ENCODE measurements at regions not wholly inside any gene's neighbourhood (a gene's known extent, or its start where the extent isn't known, plus 50 kb on each side); places are given as distances from the start of the nearest gene placed in this dataset.
A peak's percentile ranks its signal among the peaks of the same experiment; 100 is the strongest.
"Not testable (repeated sequence)": the region's sequence is repeated elsewhere in the genome, so short reads cannot be mapped to it uniquely, and the experiment has no call there.

GRCh38 chr7:120054376-120055100, 218.4 kb upstream of the KCND2 start:
- DNase-seq (ENCODE audit: low read depth), result no peak

DNA sequence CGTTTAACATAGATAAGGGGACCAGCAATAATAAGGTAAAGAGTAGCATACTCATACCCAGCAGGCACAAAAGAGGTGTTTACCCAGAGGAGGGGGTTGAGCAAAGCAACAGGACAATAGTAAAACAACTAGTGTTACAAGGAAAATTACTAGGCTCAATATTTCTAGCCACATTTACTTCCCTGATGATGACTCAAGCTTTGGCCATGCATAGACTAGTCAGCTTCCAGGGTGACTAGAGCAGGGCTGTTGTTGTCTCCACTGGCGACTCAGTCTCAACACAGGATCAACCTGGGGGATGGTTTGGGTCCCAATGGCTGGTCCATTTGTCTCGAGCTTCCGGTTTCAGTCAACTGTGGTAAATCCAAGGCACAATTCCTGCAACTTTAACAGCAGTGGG, 217.7 kb upstream of the KCND2 start:
- peak; percentile 80 for DNase-seq (ENCODE audit: low read depth)

DNA sequence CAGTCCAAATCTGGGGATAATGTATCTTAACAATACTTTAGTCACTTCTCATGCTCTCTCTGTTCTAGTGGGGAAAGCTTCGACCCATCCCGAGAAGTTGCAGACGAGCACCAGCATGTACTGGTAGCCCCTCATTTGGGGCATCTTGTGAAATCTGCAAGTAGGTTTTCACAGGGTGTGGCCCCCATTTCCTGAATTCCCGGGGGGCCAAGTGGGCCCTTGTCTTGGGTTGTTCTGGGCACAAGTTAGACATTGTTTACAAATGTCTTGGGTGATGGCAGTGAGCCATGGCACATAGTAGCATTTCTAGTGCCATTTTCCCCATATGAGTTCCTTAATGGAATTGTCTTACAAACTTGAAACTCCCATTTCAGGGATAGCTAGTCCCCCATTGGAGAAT, 216.7 kb upstream of the KCND2 start:
- DNase-seq (ENCODE audit: low read depth), result no peak

- no peak for DNase-seq (ENCODE audit: low read depth)
Observed at GRCh38 chr7:120059641-120060040, 213.3 kb upstream of the KCND2 start.

DNA sequence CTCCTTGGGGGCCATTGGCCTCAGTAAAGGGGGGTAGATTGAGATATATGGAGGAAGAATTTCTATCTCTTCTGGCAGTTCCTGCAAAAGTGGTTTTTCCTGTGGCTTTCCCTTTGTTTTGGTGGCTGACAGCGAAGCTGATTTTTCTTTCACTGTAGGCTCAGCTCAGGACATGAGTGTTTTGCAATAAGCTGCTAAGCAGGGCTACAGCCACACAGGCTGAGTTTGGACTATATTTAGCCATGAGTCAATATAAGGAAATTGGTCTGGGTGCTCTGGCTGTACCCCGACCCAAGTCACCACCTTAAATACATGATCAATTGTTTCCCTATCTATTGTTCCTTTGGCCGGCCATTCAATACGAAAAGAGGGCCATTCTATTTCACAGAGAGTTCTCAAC, 212.7 kb upstream of the KCND2 start:
- peak; percentile 83 for DNase-seq (ENCODE audit: low read depth)

DNA sequence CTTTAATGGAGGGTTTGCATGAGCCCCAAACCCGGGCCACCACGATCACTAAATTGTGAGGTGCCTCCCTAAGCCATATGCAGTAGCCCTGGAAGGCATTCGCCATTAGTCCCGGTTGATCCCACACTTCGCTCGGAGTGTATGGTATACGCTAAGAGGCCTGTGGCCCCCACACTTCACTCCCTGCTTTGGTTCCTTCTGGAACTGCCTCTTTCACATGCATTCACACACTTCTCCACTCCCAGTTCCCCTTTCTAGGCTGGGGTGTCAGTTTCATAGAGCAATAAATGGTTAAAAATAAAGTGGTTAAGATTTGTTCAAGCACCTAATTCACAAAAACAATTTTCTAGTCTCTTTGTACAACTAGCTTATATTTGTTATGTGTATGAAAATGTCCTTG, 212.1 kb upstream of the KCND2 start:
- DNase-seq (ENCODE audit: low read depth), result no peak

- peak; percentile 95 for DNase-seq (ENCODE audit: low read depth)
Observed at GRCh38 chr7:120064565-120064964, 208.4 kb upstream of the KCND2 start.

DNA sequence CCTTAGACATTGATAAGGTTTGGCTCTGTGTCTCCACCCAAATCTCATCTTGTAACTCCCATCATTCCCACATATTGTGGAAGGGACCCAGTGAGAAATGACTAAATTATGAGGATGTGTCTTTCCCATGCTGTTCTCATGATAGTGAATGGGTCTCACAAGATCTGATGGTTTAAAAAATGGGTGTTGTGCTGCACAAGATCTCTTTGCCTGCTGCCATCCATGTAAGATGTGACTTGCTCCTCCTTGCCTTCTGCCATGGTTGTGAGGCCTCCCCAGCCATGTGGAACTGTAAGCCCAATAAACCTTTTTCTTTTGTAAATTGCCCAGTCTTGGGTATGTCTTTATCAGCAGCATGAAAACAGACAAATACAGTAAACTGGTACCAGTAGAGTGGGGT, 206.1 kb upstream of the KCND2 start:
- not testable (repeated sequence) for DNase-seq (ENCODE audit: low read depth)

GRCh38 chr7:120070201-120070600, 202.8 kb upstream of the KCND2 start:
- peak; percentile 79 for DNase-seq (ENCODE audit: low read depth)

DNA sequence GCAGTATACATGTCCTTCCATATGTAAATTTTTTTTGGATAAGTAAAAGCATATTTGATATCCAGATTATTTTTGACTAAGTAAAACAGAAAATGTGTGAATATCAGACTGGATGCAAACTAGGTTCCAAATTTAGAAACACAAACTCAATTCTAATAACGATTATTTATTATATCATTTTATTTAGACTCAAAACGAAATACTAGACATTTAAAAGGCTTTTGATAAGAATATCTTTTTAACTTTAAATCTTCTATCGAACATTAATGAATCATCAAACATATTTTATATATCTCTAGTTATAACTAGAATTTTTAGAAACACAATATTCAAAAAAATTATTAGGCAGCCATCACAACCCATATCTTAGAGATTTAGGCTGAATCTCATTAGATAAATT, 195.2 kb upstream of the KCND2 start:
- no peak for DNase-seq (ENCODE audit: low read depth)

GRCh38 chr7:120079022-120079421, 194.0 kb upstream of the KCND2 start:
- DNase-seq (ENCODE audit: low read depth), result no peak

- DNase-seq (ENCODE audit: low read depth), result no peak
Observed at GRCh38 chr7:120079704-120080103, 193.3 kb upstream of the KCND2 start.

GRCh38 chr7:120086468-120086867, 186.5 kb upstream of the KCND2 start:
- DNase-seq (ENCODE audit: low read depth), result not testable (repeated sequence)

DNA sequence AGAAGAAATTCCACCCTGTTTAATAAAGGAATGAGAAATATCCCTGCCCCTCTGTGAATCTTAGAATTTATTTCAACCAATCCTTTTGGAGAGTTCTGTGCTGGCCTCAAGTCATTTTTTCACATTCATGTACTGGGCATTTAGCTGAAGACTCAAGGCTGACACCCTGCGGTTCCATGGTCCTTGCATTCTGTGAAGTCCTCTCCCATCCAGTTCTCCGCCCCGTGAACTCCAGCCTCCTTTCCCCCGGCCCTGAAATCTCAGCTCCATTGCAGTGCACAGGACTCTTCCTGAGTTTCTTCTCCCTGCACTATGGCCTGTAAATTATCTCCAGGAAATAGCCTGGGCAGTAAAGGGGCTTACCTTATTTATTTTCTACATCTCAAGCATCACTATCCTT, 183.0 kb upstream of the KCND2 start:
- peak; percentile 75 for DNase-seq (ENCODE audit: low read depth)

DNA sequence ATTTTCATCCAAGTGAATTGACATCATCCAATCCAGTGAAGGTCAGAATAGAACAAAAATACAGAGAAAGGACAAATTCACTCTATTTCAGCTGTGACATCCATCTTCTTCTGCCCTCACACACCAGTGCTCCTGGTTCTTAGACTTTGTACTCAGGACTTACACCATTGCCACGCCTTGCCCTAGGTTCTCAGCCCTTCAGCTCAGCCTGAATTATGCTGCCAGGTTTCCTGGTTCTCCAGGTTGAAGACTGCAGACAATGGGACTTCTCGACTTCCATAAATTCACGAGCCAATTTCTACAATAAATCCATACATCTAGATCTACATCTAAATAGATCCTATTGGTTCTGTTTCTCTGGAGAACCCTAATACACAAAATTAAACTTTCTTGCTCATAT, 181.2 kb upstream of the KCND2 start:
- no peak for DNase-seq (ENCODE audit: low read depth)

- DNase-seq (ENCODE audit: low read depth), result no peak
Observed at GRCh38 chr7:120097020-120097419, 176.0 kb upstream of the KCND2 start.

- DNase-seq (ENCODE audit: low read depth), result no peak
Observed at GRCh38 chr7:120097774-120098173, 175.2 kb upstream of the KCND2 start.

DNA sequence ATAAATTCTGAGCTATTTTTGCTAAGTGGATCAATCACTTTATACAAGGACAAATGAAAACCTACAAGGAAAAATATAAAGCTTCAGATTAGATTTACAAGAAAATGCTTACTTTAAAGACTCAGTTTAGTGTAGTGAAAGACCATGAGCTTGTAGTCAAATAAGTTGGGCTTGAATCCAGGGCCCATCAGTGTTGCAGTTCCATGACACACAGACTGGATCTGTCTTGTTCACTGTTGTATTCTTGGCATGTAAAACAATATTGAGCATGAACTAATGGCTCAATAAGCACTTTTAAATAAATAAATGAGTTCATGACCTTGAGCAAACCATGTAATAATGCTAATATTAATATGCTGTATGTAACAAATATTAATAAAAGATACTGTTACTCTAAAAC, 164.6 kb upstream of the KCND2 start:
- no peak for DNase-seq (ENCODE audit: low read depth)

- no peak for DNase-seq (ENCODE audit: low read depth)
Observed at GRCh38 chr7:120110169-120110568, 162.8 kb upstream of the KCND2 start.

DNA sequence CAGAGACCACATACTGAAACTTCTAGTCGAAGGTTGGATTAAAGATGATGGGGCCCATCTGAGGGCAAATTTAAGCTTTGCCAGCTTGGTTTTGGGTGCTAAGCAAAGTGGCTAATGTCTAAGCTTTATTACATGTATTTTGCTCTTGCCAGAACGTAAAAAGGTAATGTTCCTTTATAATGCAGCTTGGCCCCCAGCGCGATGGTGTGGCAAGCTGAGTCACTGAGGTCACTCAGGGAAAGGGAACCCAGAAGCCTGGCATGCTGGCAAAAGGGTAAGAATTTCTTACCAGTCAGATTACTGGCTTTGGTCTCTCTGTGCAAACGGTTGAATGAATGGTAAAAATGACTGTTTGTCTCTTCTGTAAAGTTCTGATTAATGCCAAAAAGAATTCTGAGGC, 158.3 kb upstream of the KCND2 start:
- peak; percentile 57 for DNase-seq (ENCODE audit: low read depth)

- DNase-seq (ENCODE audit: low read depth), result no peak
Observed at GRCh38 chr7:120123528-120123927, 149.4 kb upstream of the KCND2 start.

DNA sequence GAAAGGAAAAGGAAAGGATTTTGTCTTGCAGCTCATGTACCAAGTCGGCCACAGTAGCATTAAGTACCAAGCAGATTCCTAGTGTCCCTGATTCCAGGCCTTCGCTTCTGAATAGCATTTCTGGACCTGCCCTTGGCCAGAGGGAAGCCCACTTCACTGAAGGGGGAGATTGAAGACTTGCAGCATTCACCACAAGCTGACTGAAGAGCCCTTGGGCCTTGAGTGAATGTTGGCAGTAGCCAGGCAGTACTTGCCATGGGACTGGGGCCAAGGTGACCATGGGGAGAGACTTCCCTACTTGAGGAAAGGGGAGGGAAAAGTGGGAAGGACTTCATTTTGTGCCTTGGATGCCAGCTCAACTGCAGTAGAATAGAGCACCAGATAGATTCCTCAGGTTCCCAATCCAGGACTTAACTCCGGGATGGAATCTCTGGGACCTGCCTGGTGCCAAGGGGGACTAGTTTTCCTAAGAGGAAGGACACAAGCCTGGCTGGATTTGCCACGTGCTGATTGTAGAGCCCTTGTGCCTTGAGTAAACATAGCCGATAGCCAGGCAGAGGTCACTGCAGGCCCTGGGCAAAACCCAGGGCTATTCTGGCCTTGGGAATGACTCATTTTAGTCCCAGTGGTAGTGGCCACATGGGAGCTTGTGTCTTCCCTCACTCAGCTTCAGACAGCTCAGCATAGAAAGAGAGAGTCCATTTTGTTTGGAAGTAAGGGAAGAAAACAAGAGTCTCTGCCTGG, 141.7 kb upstream of the KCND2 start:
- DNase-seq (ENCODE audit: low read depth), result no peak

- DNase-seq (ENCODE audit: low read depth), result no peak
Observed at GRCh38 chr7:120138497-120138896, 134.5 kb upstream of the KCND2 start.
